Body of pancreas (tissue), 4 donors: ENCODE measurements at regions not wholly inside any gene's neighbourhood (a gene's known extent, or its start where the extent isn't known, plus 50 kb on each side); places are given as distances from the start of the nearest gene placed in this dataset.

ENCODE experiments used
- CTCF ChIP-seq, 7 experiments: fragments of 450-650 bp in 4 of 7; fragments of 200-600 bp in 3 of 7; sonication (generic) in 3 of 7; IDR thresholded peaks; one replicate each; pipeline ENCODE4 v1.5.1; 2016 to 2019; ENCODE audit warnings: antibody characterized with exemption in 7 of 7
- POLR2A ChIP-seq, 3 donors: fragments of 450-650 bp; IDR thresholded peaks; one replicate each; pipeline ENCODE4 v1.6.1; 2016; ENCODE audit warnings: antibody characterized with exemption in 3 of 3, mild to moderate bottlenecking in 2 of 3

- TF ChIP-seq CTCF (IDR thresholded peaks at IDR 0.05) (no peak), POLR2A (IDR thresholded peaks at IDR 0.05) (no peak)
Observed at GRCh38 chr21:16028142-16028541, 298.4 kb downstream of the USP25 start.
